B cell (primary cell): ENCODE measurements at regions not wholly inside any gene's neighbourhood (a gene's known extent, or its start where the extent isn't known, plus 50 kb on each side); places are given as distances from the start of the nearest gene placed in this dataset.

Source experiments
- ATAC-seq: fragments of 200-7000 bp; cut with Tn5 transposase; one replicate; pipeline ENCODE4 v1.10.0; 2021; ENCODE audit warnings: low read depth, mild to moderate bottlenecking, moderate number of reproducible peaks, moderate library complexity
- CTCF ChIA-PET: fragments of 350-600 bp; sonication (Branson Sonifier 250); formaldehyde crosslinking; loops from one replicate; lab custom pipeline; 2021; ENCODE audit warnings: antibody characterized with exemption, inconsistent platforms; lab: Charles Lee
- POLR2A ChIA-PET: fragments of 350-600 bp; sonication (Branson Sonifier 250); formaldehyde crosslinking; loops from one replicate; lab custom pipeline; 2021; ENCODE audit warnings: antibody characterized with exemption; lab: Charles Lee
- DNase-seq: peaks from one replicate; pipeline ENCODE4 v3.0.0; 2013
- H2AFZ ChIP-seq: 2 replicates; pipeline ENCODE4 v1.6.1; 2012; ENCODE audit warnings: mild to moderate bottlenecking, low read depth, low read length; ENCODE audit not compliant: insufficient read depth, poor library complexity, severe bottlenecking
- H3K27ac ChIP-seq, 2 donors: 1 replicate in 1 of 2; 2 replicates in 1 of 2; pipeline ENCODE4 v1.5.1; 2012 to 2013; ENCODE audit warnings: low read length in 2 of 2, mild to moderate bottlenecking in 2 of 2, moderate library complexity in 1 of 2
- H3K27me3 ChIP-seq, 4 experiments: fragments of 200-600 bp in 1 of 4; sonication (generic) in 1 of 4; replicated peaks in 1 of 4; 1 replicate in 2 of 4; 2 replicates in 2 of 4; pipeline versions ENCODE4 v1.6.1 to v1.7.0; 2013 to 2016; ENCODE audit warnings: low read length in 3 of 4, mild to moderate bottlenecking in 2 of 4, mixed read lengths in 1 of 4, moderate library complexity in 1 of 4; ENCODE audit not compliant: insufficient read depth in 4 of 4, control insufficient read depth in 3 of 4; ENCODE audit errors: control extremely low read depth in 1 of 4
- H3K36me3 ChIP-seq, 2 experiments: replicated peaks in 1 of 2; 1 replicate in 1 of 2; 2 replicates in 1 of 2; pipeline versions ENCODE4 v1.6.1 to v1.7.1; 2013; ENCODE audit warnings: low read length in 1 of 2; ENCODE audit not compliant: insufficient read depth in 2 of 2, control insufficient read depth in 1 of 2; ENCODE audit errors: control extremely low read depth in 1 of 2, extremely low read depth in 1 of 2
- H3K4me1 ChIP-seq, 2 donors: fragments of 200-600 bp in 1 of 2; sonication (generic) in 1 of 2; 1 replicate in 1 of 2; 2 replicates in 1 of 2; pipeline versions ENCODE4 v1.5.1 to v1.6.1; 2013 to 2017; ENCODE audit warnings: low read length in 2 of 2; ENCODE audit not compliant: control insufficient read depth in 2 of 2, insufficient read depth in 2 of 2
- H3K4me2 ChIP-seq: replicated peaks from 2 replicates; pipeline ENCODE3; 2012; ENCODE audit warnings: mild to moderate bottlenecking, low read depth, low read length; ENCODE audit not compliant: poor library complexity, severe bottlenecking
- H3K4me3 ChIP-seq, 5 experiments: fragments of 200-600 bp in 1 of 5; sonication (generic) in 1 of 5; 1 replicate in 3 of 5; 2 replicates in 2 of 5; pipeline versions ENCODE4 v1.5.1 to v1.7.0; 2011 to 2016; ENCODE audit warnings: low read length in 4 of 5, mild to moderate bottlenecking in 4 of 5, low read depth in 2 of 5, control low read depth in 1 of 5, moderate library complexity in 1 of 5; ENCODE audit not compliant: insufficient read depth in 1 of 5; ENCODE audit errors: control extremely low read depth in 1 of 5, extremely low read depth in 1 of 5
- H3K79me2 ChIP-seq: fragments of 200-600 bp; sonication (generic); one replicate; pipeline ENCODE4 v1.6.0; 2016; ENCODE audit warnings: low read length; ENCODE audit not compliant: control insufficient read depth, insufficient read depth
- H3K9ac ChIP-seq: fragments of 200-600 bp; sonication (generic); 2 replicates; pipeline ENCODE4 v1.6.1; 2017; ENCODE audit warnings: mild to moderate bottlenecking, low read length, moderate library complexity
- H3K9me3 ChIP-seq, 3 donors: one replicate each; pipeline versions ENCODE4 v1.6.1 to v1.7.1; 2013; ENCODE audit warnings: low read length in 2 of 3; ENCODE audit not compliant: control insufficient read depth in 2 of 3, insufficient read depth in 1 of 3; ENCODE audit errors: control extremely low read depth in 1 of 3
- H4K20me1 ChIP-seq: 2 replicates; pipeline ENCODE4 v1.6.0; 2012; ENCODE audit warnings: mild to moderate bottlenecking, low read length; ENCODE audit not compliant: insufficient read depth, control insufficient read depth, poor library complexity, severe bottlenecking
- H3K27ac Mint-ChIP-seq: one replicate; pipeline ENCODE4 v1.8.0; 2021; ENCODE audit warnings: mixed read lengths
- H3K27me3 Mint-ChIP-seq: one replicate; pipeline ENCODE4 v1.8.0; 2021; ENCODE audit warnings: mixed read lengths
- H3K4me1 Mint-ChIP-seq: one replicate; pipeline ENCODE4 v1.8.0; 2021; ENCODE audit warnings: mixed read lengths
- H3K4me3 Mint-ChIP-seq: one replicate; pipeline ENCODE4 v1.8.0; 2021; ENCODE audit warnings: mixed read lengths
- H3K9me3 Mint-ChIP-seq: one replicate; pipeline ENCODE4 v1.8.0; 2022; ENCODE audit warnings: mixed read lengths; ENCODE audit not compliant: insufficient read depth
- EZH2 ChIP-seq: IDR thresholded peaks from 2 replicates; pipeline ENCODE4 v1.6.1; 2012; ENCODE audit warnings: borderline replicate concordance, low read depth, mild to moderate bottlenecking, moderate library complexity, low read length; ENCODE audit not compliant: insufficient read depth, poor library complexity, severe bottlenecking
- WGBS: methylation state at CpG from one replicate; pipeline ENCODE4 v1.1.5; 2013; ENCODE audit warnings: missing lambda C conversion rate; ENCODE audit not compliant: insufficient coverage; 5-methylcytosine and 5-hydroxymethylcytosine counted together
- intact Hi-C: fragments of 100-400 bp; cut with micrococcal nuclease; formaldehyde crosslinking; loops from one replicate; pipeline ENCODE4 v1.10.0; 2022
- TF ChIP-seq, protein P1 (sequence below): fragments of 200-600 bp; IDR thresholded peaks from one replicate; pipeline ENCODE4 v1.8.0; 2022; ENCODE audit warnings: antibody characterized with exemption, mild to moderate bottlenecking

GRCh38 chr3:159131376-159131775, 329.5 kb downstream of the MFSD1 start:
- Histone ChIP-seq H3K36me3 (no peaks in the 10 kb centered on the region), H3K4me1 (no peaks in the 10 kb centered on the region), H4K20me1 (no peaks in the 10 kb centered on the region), H3K27me3 (no peaks in the 10 kb centered on the region), H3K4me3 (no peak overlapping the region), H3K9ac (no peak overlapping the region), H3K79me2 (no peaks in the 10 kb centered on the region), H2AFZ (no peak overlapping the region), H3K9me3 (no peaks in the 10 kb centered on the region), H3K27ac (no peak overlapping the region), H3K4me2 (no peak overlapping the region)
- Mint-ChIP-seq H3K27me3 (peaks cover 5% of the 10 kb centered on the region), H3K27ac (no peak overlapping the region), H3K4me1 (no peaks in the 10 kb centered on the region), H3K4me3 (no peak overlapping the region), H3K9me3 (no peaks in the 10 kb centered on the region)
- POLR2A ChIA-PET, result no interaction called here
- ATAC-seq (no peak), DNase-seq (no peak)
- CTCF ChIA-PET, result interaction anchor here (4.5 kb wide), 1 partner anchor 127 kb away, joined by 32 read pairs; no protein-coding TSS in a partner anchor
- intact Hi-C loops, result no loop called here
- TF ChIP-seq EZH2, result no peak
- TF ChIP-seq, protein P1, sequence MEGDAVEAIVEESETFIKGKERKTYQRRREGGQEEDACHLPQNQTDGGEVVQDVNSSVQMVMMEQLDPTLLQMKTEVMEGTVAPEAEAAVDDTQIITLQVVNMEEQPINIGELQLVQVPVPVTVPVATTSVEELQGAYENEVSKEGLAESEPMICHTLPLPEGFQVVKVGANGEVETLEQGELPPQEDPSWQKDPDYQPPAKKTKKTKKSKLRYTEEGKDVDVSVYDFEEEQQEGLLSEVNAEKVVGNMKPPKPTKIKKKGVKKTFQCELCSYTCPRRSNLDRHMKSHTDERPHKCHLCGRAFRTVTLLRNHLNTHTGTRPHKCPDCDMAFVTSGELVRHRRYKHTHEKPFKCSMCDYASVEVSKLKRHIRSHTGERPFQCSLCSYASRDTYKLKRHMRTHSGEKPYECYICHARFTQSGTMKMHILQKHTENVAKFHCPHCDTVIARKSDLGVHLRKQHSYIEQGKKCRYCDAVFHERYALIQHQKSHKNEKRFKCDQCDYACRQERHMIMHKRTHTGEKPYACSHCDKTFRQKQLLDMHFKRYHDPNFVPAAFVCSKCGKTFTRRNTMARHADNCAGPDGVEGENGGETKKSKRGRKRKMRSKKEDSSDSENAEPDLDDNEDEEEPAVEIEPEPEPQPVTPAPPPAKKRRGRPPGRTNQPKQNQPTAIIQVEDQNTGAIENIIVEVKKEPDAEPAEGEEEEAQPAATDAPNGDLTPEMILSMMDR, result no peak

DNA sequence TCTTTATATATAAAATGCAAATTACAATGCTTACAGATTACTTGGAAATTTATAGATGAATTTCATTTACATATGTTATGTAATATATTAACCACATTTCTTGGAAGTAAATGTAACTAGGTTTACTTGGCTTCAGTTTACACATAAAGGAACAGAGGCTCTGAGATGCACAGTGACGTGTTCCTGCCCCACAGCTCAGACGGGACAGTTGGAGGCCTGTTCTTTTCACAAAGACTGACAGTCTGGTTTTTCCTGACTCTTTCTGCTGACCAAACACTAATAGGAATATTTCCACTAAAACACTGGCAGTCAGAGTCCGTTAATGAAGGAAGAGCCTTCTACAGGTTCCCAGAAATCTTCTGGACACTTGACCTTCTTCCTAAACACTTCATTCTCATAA, 336.1 kb downstream of the MFSD1 start:
- H3K9me3 Mint-ChIP-seq, result no peaks in the 10 kb centered on the region
- H3K4me3 Mint-ChIP-seq, result no peak overlapping the region
- H3K4me3 ChIP-seq, result no peak overlapping the region
- no peaks in the 10 kb centered on the region for H3K36me3 ChIP-seq
- H3K4me2 ChIP-seq, result no peak overlapping the region
- no peak overlapping the region for H3K27ac ChIP-seq
- H3K27me3 ChIP-seq, result no peaks in the 10 kb centered on the region
- no peak overlapping the region for H3K27ac Mint-ChIP-seq
- H4K20me1 ChIP-seq, result no peaks in the 10 kb centered on the region
- ChIA-PET CTCF (no interaction called here), POLR2A (no interaction called here)
- ATAC-seq (no peak), DNase-seq (no peak)
- 59% methylated on average over 3 of the region's 3 CpGs for WGBS
- H3K27me3 Mint-ChIP-seq, result no peaks in the 10 kb centered on the region
- no peaks in the 10 kb centered on the region for H3K79me2 ChIP-seq
- TF ChIP-seq, protein P1, result no peak
- TF ChIP-seq EZH2, result no peak
- H3K4me1 ChIP-seq, result no peaks in the 10 kb centered on the region
- no peak overlapping the region for H3K9ac ChIP-seq
- intact Hi-C loops, result no loop called here
- H3K4me1 Mint-ChIP-seq, result no peaks in the 10 kb centered on the region
- H3K9me3 ChIP-seq, result no peaks in the 10 kb centered on the region
- no peak overlapping the region for H2AFZ ChIP-seq
